ENCODE measurements at regions not wholly inside any gene's neighbourhood (a gene's known extent, or its start where the extent isn't known, plus 50 kb on each side); places are given as distances from the start of the nearest gene placed in this dataset.
"Not testable (repeated sequence)": the region's sequence is repeated elsewhere in the genome, so short reads cannot be mapped to it uniquely, and the experiment has no call there.

GRCh38 chr13:54975676-54976075 lies 1947.1 kb downstream of the OLFM4 start:
- Mint-ChIP-seq H3K4me1 (no peaks in the 10 kb centered on the region), H3K27ac (no peak overlapping the region), H3K9me3 (peaks cover 4% of the 10 kb centered on the region), H3K27me3 (no peaks in the 10 kb centered on the region), H3K4me3 (no peak overlapping the region), H3K36me3 (ENCODE audit: low read depth) (no peaks in the 10 kb centered on the region)
- ATAC-seq (replicated peaks): no peak

- Mint-ChIP-seq H3K27me3 (no peaks in the 10 kb centered on the region), H3K4me1 (no peaks in the 10 kb centered on the region), H3K36me3 (ENCODE audit: low read depth) (no peaks in the 10 kb centered on the region), H3K4me3 (no peak overlapping the region), H3K27ac (no peak overlapping the region), H3K9me3 (peaks cover 8% of the 10 kb centered on the region)
- ATAC-seq (replicated peaks): no peak
Observed at GRCh38 chr13:54980651-54981050, 1952.0 kb downstream of the OLFM4 start.

- Mint-ChIP-seq H3K4me3 (no peak overlapping the region), H3K9me3 (peaks cover 16% of the 10 kb centered on the region), H3K27ac (no peak overlapping the region), H3K4me1 (no peaks in the 10 kb centered on the region), H3K36me3 (ENCODE audit: low read depth) (no peaks in the 10 kb centered on the region), H3K27me3 (no peaks in the 10 kb centered on the region)
- no peak for ATAC-seq (replicated peaks)
Observed at GRCh38 chr13:54989418-54989817, 1960.8 kb downstream of the OLFM4 start.

GRCh38 chr13:54999399-54999907 lies 1970.8 kb downstream of the OLFM4 start:
- no peaks in the 10 kb centered on the region for H3K27me3 Mint-ChIP-seq
- no peaks in the 10 kb centered on the region for H3K4me1 Mint-ChIP-seq
- ATAC-seq (replicated peaks): no peak
- H3K9me3 Mint-ChIP-seq: peaks cover 10% of the 10 kb centered on the region
- H3K4me3 Mint-ChIP-seq: no peak overlapping the region
- no peak overlapping the region for H3K27ac Mint-ChIP-seq
- H3K36me3 Mint-ChIP-seq (ENCODE audit: low read depth): no peaks in the 10 kb centered on the region

- Mint-ChIP-seq H3K27ac (no peak overlapping the region), H3K27me3 (no peaks in the 10 kb centered on the region), H3K36me3 (ENCODE audit: low read depth) (no peaks in the 10 kb centered on the region), H3K4me3 (no peak overlapping the region), H3K4me1 (no peaks in the 10 kb centered on the region), H3K9me3 (peaks cover 10% of the 10 kb centered on the region)
- ATAC-seq (replicated peaks): no peak
Observed at GRCh38 chr13:55000043-55000442, 1971.4 kb downstream of the OLFM4 start.

GRCh38 chr13:55000844-55001243 lies 1972.2 kb downstream of the OLFM4 start:
- Mint-ChIP-seq H3K4me3 (no peak overlapping the region), H3K36me3 (ENCODE audit: low read depth) (no peaks in the 10 kb centered on the region), H3K27ac (no peak overlapping the region), H3K4me1 (no peaks in the 10 kb centered on the region), H3K27me3 (no peaks in the 10 kb centered on the region), H3K9me3 (peaks cover 11% of the 10 kb centered on the region)
- no peak for ATAC-seq (replicated peaks)

- no peaks in the 10 kb centered on the region for H3K36me3 Mint-ChIP-seq (ENCODE audit: low read depth)
- ATAC-seq (replicated peaks): no peak
- H3K9me3 Mint-ChIP-seq: peaks cover 15% of the 10 kb centered on the region
- no peak overlapping the region for H3K27ac Mint-ChIP-seq
- no peaks in the 10 kb centered on the region for H3K27me3 Mint-ChIP-seq
- no peaks in the 10 kb centered on the region for H3K4me1 Mint-ChIP-seq
- H3K4me3 Mint-ChIP-seq: no peak overlapping the region
Observed at GRCh38 chr13:55001881-55002280, 1973.3 kb downstream of the OLFM4 start.

GRCh38 chr13:55007681-55008080 lies 1979.1 kb downstream of the OLFM4 start:
- H3K27ac Mint-ChIP-seq: no peak overlapping the region
- H3K4me1 Mint-ChIP-seq: no peaks in the 10 kb centered on the region
- no peaks in the 10 kb centered on the region for H3K36me3 Mint-ChIP-seq (ENCODE audit: low read depth)
- peaks cover 16% of the 10 kb centered on the region for H3K9me3 Mint-ChIP-seq
- no peak overlapping the region for H3K4me3 Mint-ChIP-seq
- no peak for ATAC-seq (replicated peaks)
- H3K27me3 Mint-ChIP-seq: no peaks in the 10 kb centered on the region

GRCh38 chr13:55013051-55013450 lies 1984.4 kb downstream of the OLFM4 start:
- H3K9me3 Mint-ChIP-seq: peaks cover 16% of the 10 kb centered on the region
- no peak for ATAC-seq (replicated peaks)
- no peaks in the 10 kb centered on the region for H3K4me1 Mint-ChIP-seq
- no peak overlapping the region for H3K4me3 Mint-ChIP-seq
- no peaks in the 10 kb centered on the region for H3K36me3 Mint-ChIP-seq (ENCODE audit: low read depth)
- H3K27ac Mint-ChIP-seq: no peak overlapping the region
- H3K27me3 Mint-ChIP-seq: no peaks in the 10 kb centered on the region

GRCh38 chr13:55029280-55029679 lies 2000.7 kb downstream of the OLFM4 start:
- Mint-ChIP-seq H3K36me3 (ENCODE audit: low read depth) (no peaks in the 10 kb centered on the region), H3K4me1 (no peaks in the 10 kb centered on the region), H3K27me3 (no peaks in the 10 kb centered on the region), H3K27ac (no peak overlapping the region), H3K9me3 (peaks cover 23% of the 10 kb centered on the region), H3K4me3 (no peak overlapping the region)
- ATAC-seq (replicated peaks): no peak

- ATAC-seq (replicated peaks): no peak
- Mint-ChIP-seq H3K9me3 (peaks cover 24% of the 10 kb centered on the region), H3K27me3 (no peaks in the 10 kb centered on the region), H3K27ac (no peak overlapping the region), H3K4me1 (no peaks in the 10 kb centered on the region), H3K4me3 (no peak overlapping the region), H3K36me3 (ENCODE audit: low read depth) (no peaks in the 10 kb centered on the region)
Observed at GRCh38 chr13:55038230-55038629, 2009.6 kb downstream of the OLFM4 start.

- not testable (repeated sequence) for H3K36me3 Mint-ChIP-seq (ENCODE audit: low read depth); H3K27ac Mint-ChIP-seq
Observed at GRCh38 chr13:55053891-55054550, 2025.4 kb downstream of the OLFM4 start.

GRCh38 chr13:55055666-55056065 lies 2027.1 kb downstream of the OLFM4 start:
- not testable (repeated sequence) for H3K27ac Mint-ChIP-seq; H3K4me1 Mint-ChIP-seq; H3K4me3 Mint-ChIP-seq; H3K36me3 Mint-ChIP-seq (ENCODE audit: low read depth); ATAC-seq (replicated peaks); H3K27me3 Mint-ChIP-seq
- H3K9me3 Mint-ChIP-seq: peaks cover 15% of the 10 kb centered on the region

More at GRCh38 chr13:55053891-55054550, 2025.4 kb downstream of the OLFM4 start:
- ATAC-seq (replicated peaks); H3K27me3 Mint-ChIP-seq; H3K4me1 Mint-ChIP-seq; H3K4me3 Mint-ChIP-seq: not testable (repeated sequence)
- H3K9me3 Mint-ChIP-seq: peaks cover 24% of the 10 kb centered on the region

GRCh38 chr13:55062662-55063061 lies 2034.0 kb downstream of the OLFM4 start:
- ATAC-seq (replicated peaks): no peak
- Mint-ChIP-seq H3K9me3 (peaks cover 11% of the 10 kb centered on the region), H3K4me1 (no peaks in the 10 kb centered on the region), H3K27ac (no peak overlapping the region), H3K4me3 (no peak overlapping the region), H3K27me3 (no peaks in the 10 kb centered on the region), H3K36me3 (ENCODE audit: low read depth) (no peaks in the 10 kb centered on the region)

- Mint-ChIP-seq H3K27ac (no peak overlapping the region), H3K4me1 (no peaks in the 10 kb centered on the region), H3K27me3 (no peaks in the 10 kb centered on the region), H3K4me3 (no peak overlapping the region), H3K9me3 (peaks cover 4% of the 10 kb centered on the region), H3K36me3 (ENCODE audit: low read depth) (no peaks in the 10 kb centered on the region)
- ATAC-seq (replicated peaks): no peak
Observed at GRCh38 chr13:55067946-55068345, 2039.3 kb downstream of the OLFM4 start.

GRCh38 chr13:55069746-55070145 lies 2041.1 kb downstream of the OLFM4 start:
- H3K36me3 Mint-ChIP-seq (ENCODE audit: low read depth): no peaks in the 10 kb centered on the region

More at GRCh38 chr13:55069746-55070145, 2041.1 kb downstream of the OLFM4 start:
- Mint-ChIP-seq H3K4me1 (no peaks in the 10 kb centered on the region), H3K4me3 (no peak overlapping the region), H3K9me3 (peaks cover 7% of the 10 kb centered on the region), H3K27me3 (no peaks in the 10 kb centered on the region), H3K27ac (no peak overlapping the region)
- ATAC-seq (replicated peaks): no peak

All from activated T-helper 17 cell treated with anti-CD3 and anti-CD28 coated beads, Interleukin-2, amount 50 U/mL, for 72 hours (primary cell).